K562 (cell line): ENCODE measurements at regions not wholly inside any gene's neighbourhood (a gene's known extent, or its start where the extent isn't known, plus 50 kb on each side); places are given as distances from the start of the nearest gene placed in this dataset.

ENCODE experiments used
- ATAC-seq: fragments of 200-7000 bp; cut with Tn5 transposase; 3 replicates; pipeline ENCODE4 v1.9.1; 2020; ENCODE audit warnings: moderate library complexity
- BruUV-seq: library from RNA; stranded (reverse); fragments of 400-500 nt; replicated peaks from 2 replicates; lab custom pipeline; 2021; lab: Mats Ljungman, UMichigan
- CTCF ChIA-PET: fragments of 300-600 bp; formaldehyde crosslinking; extraction: SDS; loops from one replicate; lab custom pipeline; 2021; ENCODE audit warnings: low intra/inter-chr PET ratio; lab: Yijun Ruan, JAX
- POLR2A ChIA-PET: fragments of 300-600, 350-650 bp; sonication (Branson Sonifier 250); formaldehyde crosslinking; extraction: SDS; loops from one replicate; lab custom pipeline; 2021; ENCODE audit warnings: antibody characterized with exemption, inconsistent platforms; lab: Yijun Ruan, JAX
- DNase-seq, 4 experiments: peaks; one replicate each; pipeline versions ENCODE4 v3.0.0 to v3.0.0-alpha.2; 2011 to 2018; ENCODE audit warnings: low spot score in 3 of 4, mixed read lengths in 3 of 4; ENCODE audit errors: extremely low read depth in 1 of 4
- FAIRE-seq: peaks from 2 replicates; lab custom pipeline; 2011; peaks lifted over from hg19 to GRCh38; lab: Jason Lieb, UNC
- H2AFZ ChIP-seq: 2 replicates; pipeline ENCODE4 v1.6.0; 2011; ENCODE audit warnings: low read depth, low read length, control low read depth, inconsistent platforms
- H3K27ac ChIP-seq: fragments of 200-600 bp; 3 replicates; pipeline ENCODE4 v1.8.0; 2011; ENCODE audit warnings: low read depth, mild to moderate bottlenecking, control low read depth, inconsistent platforms, low read length, moderate library complexity, mixed read lengths; ENCODE audit errors: extremely low read depth
- H3K27me3 ChIP-seq, 2 experiments: fragments of 300-600 bp in 1 of 2; 2 replicates in 1 of 2; 3 replicates in 1 of 2; pipeline versions ENCODE4 v1.6.0 to v1.8.0; 2011; ENCODE audit warnings: inconsistent platforms in 2 of 2, low read length in 2 of 2, mild to moderate bottlenecking in 1 of 2, mixed read lengths in 1 of 2, moderate library complexity in 1 of 2; ENCODE audit not compliant: control insufficient read depth in 2 of 2, insufficient read depth in 2 of 2
- H3K36me3 ChIP-seq: fragments of 300-600 bp; 3 replicates; pipeline ENCODE4 v1.8.0; 2011; ENCODE audit warnings: mild to moderate bottlenecking, low read length, inconsistent platforms; ENCODE audit not compliant: control insufficient read depth, insufficient read depth
- H3K4me1 ChIP-seq, 2 experiments: fragments of 200-600 bp in 1 of 2; replicated peaks in 1 of 2; 2 replicates in 1 of 2; 3 replicates in 1 of 2; pipeline versions ENCODE4 v1.5.1 to v1.8.0; 2011; ENCODE audit warnings: inconsistent platforms in 2 of 2, low read length in 2 of 2, mild to moderate bottlenecking in 1 of 2, mixed read lengths in 1 of 2, moderate library complexity in 1 of 2; ENCODE audit not compliant: control insufficient read depth in 2 of 2, insufficient read depth in 2 of 2
- H3K4me2 ChIP-seq: 2 replicates; pipeline ENCODE4 v1.6.1; 2011; ENCODE audit warnings: low read length, control low read depth, inconsistent platforms, mixed read lengths; ENCODE audit not compliant: insufficient read depth
- H3K4me3 ChIP-seq: fragments of 200-600 bp; sonication (generic), shearing (Covaris generic); 2 replicates; pipeline ENCODE4 v1.5.1; 2016; ENCODE audit warnings: control low read depth, inconsistent platforms
- H3K79me2 ChIP-seq: fragments of 200-600 bp; 3 replicates; pipeline ENCODE4 v1.8.0; 2011; ENCODE audit warnings: low read length, inconsistent platforms; ENCODE audit not compliant: control insufficient read depth, insufficient read depth
- H3K9ac ChIP-seq, 2 experiments: 2 replicates each; pipeline versions ENCODE4 v1.6.0 to v1.6.1; 2011; ENCODE audit warnings: low read depth in 2 of 2, low read length in 2 of 2, control low read depth in 1 of 2, inconsistent platforms in 1 of 2, mild to moderate bottlenecking in 1 of 2, mixed read lengths in 1 of 2; ENCODE audit not compliant: insufficient read depth in 1 of 2
- H3K9me1 ChIP-seq: one replicate; pipeline ENCODE4 v1.6.0; 2011; ENCODE audit warnings: inconsistent platforms, mild to moderate bottlenecking, low read length, moderate library complexity; ENCODE audit not compliant: control insufficient read depth, insufficient read depth
- H3K9me3 ChIP-seq: replicated peaks from 2 replicates; pipeline ENCODE4 v1.5.1; 2011; ENCODE audit warnings: low read depth, low read length, inconsistent platforms; ENCODE audit not compliant: control insufficient read depth, insufficient read depth
- H4K20me1 ChIP-seq: replicated peaks from 2 replicates; pipeline ENCODE4 v1.6.1; 2011; ENCODE audit warnings: low read length, inconsistent platforms, mixed read lengths; ENCODE audit not compliant: control insufficient read depth, insufficient read depth
- CBFA2T3 ChIP-seq: fragments of 450-650 bp; IDR thresholded peaks from 2 replicates; pipeline ENCODE4 v1.6.1; 2017
- HNRNPL ChIP-seq: fragments of 200-400 bp; formaldehyde crosslinking; IDR thresholded peaks from 2 replicates; pipeline ENCODE4 v1.6.1; 2017; ENCODE audit warnings: low read depth, mild to moderate bottlenecking, low read length
- KDM5B ChIP-seq: fragments of 200-600 bp; sonication (generic); IDR thresholded peaks from 2 replicates; pipeline ENCODE4 v1.6.1; 2012; ENCODE audit warnings: low read depth, mild to moderate bottlenecking, moderate library complexity, low read length, control low read depth, inconsistent platforms; ENCODE audit not compliant: insufficient replicate concordance
- MTA1 ChIP-seq: fragments of 450-650 bp; IDR thresholded peaks from 2 replicates; pipeline ENCODE4 v1.6.1; 2017; ENCODE audit warnings: borderline replicate concordance
- RBBP5 ChIP-seq: fragments of 200-600 bp; sonication (generic); IDR thresholded peaks from 2 replicates; pipeline ENCODE4 v1.6.1; 2012; ENCODE audit warnings: borderline replicate concordance, mild to moderate bottlenecking, low read length, control low read depth, inconsistent platforms; ENCODE audit not compliant: insufficient read depth, poor library complexity, severe bottlenecking
- SIRT6 ChIP-seq: IDR thresholded peaks from one replicate; pipeline ENCODE4 v1.6.1; 2012; ENCODE audit warnings: low read depth, mild to moderate bottlenecking, control low read depth, inconsistent platforms, low read length, moderate library complexity
- ZNF507 ChIP-seq: conservative IDR thresholded peaks from 2 replicates; pipeline ENCODE4 v1.6.1; 2017; ENCODE audit warnings: missing genetic modification characterization, missing compliant biosample characterization
- ZNF586 ChIP-seq: fragments of 450-650 bp; formaldehyde crosslinking; conservative IDR thresholded peaks from 2 replicates; pipeline ENCODE4 v1.4.0; 2020; ENCODE audit warnings: mild to moderate bottlenecking, moderate library complexity
- ZNF778 ChIP-seq: fragments of 450-650 bp; formaldehyde crosslinking; IDR thresholded peaks from 2 replicates; pipeline ENCODE4 v1.4.0; 2020; ENCODE audit warnings: mild to moderate bottlenecking, moderate library complexity
- ZNF780A ChIP-seq: fragments of 250-450 bp; sonication (Bioruptor Pico); IDR thresholded peaks from 2 replicates; pipeline ENCODE4 v1.5.0; 2021; ENCODE audit warnings: mild to moderate bottlenecking
- WGBS: fragments of 100-300 bp; shearing (Covaris generic); methylation state at CpG from one replicate; pipeline ENCODE4 v1.1.6; 2016; ENCODE audit warnings: low coverage, mixed read lengths; ENCODE audit not compliant: insufficient coverage; ENCODE audit errors: missing lambda C conversion rate; 5-methylcytosine and 5-hydroxymethylcytosine counted together
- in situ Hi-C: fragments of 300-500 bp; cut with MboI; formaldehyde crosslinking; loops from 4 replicates; pipeline ENCODE4 v1.15.0; 2018; ENCODE audit warnings: inconsistent platforms, mixed read lengths
- intact Hi-C: fragments of 100-400 bp; cut with micrococcal nuclease; formaldehyde crosslinking; loops from 2 replicates; pipeline ENCODE4 v1.14.2; 2022
- TF ChIP-seq, protein P1 (sequence below): fragments of 450-650 bp; IDR thresholded peaks from 2 replicates; pipeline ENCODE4 v1.6.1; 2018; ENCODE audit not compliant: partially characterized antibody
- TF ChIP-seq, protein P2 (sequence below): sonication (generic); formaldehyde crosslinking; IDR thresholded peaks from 2 replicates; pipeline ENCODE4 v1.8.0; 2022; ENCODE audit warnings: mild to moderate bottlenecking, missing genetic modification reagents
- TF ChIP-seq, protein P3 (sequence below), 3 experiments: fragments of 200-800 bp in 1 of 3; sonication (Bioruptor generic) in 1 of 3; sonication (generic) in 1 of 3; formaldehyde crosslinking in 1 of 3; IDR thresholded peaks; 2 replicates each; pipeline versions ENCODE4 v1.6.1 to v1.8.0; 2016 to 2022; ENCODE audit warnings: mild to moderate bottlenecking in 2 of 3, missing compliant biosample characterization in 2 of 3, missing genetic modification characterization in 2 of 3, missing genetic modification reagents in 1 of 3
- TF ChIP-seq, protein P4 (sequence below): sonication (generic); formaldehyde crosslinking; IDR thresholded peaks from 2 replicates; pipeline ENCODE4 v1.8.0; 2022; ENCODE audit warnings: missing genetic modification reagents, mild to moderate bottlenecking, borderline replicate concordance

DNA sequence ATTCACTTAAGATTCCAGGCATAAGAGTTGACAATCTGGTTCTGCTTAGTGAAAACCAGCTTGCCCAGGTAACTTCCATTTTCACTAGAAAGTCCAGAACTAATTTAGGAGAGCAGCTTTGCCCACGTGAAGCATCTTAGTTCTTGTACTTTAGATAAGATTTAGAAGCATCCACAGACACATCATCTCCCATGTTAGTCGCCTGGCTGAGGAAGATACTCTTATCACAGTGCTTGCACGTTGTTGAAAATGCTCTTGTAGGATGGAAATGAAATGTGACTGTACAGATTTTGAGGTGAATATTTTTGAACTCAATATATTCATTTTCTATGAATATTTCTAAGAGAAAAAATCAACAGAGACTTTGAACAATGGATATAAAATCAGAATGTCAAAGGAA is 159.7 kb downstream of the SOCS6 start (continued):
- TF ChIP-seq, protein P1, sequence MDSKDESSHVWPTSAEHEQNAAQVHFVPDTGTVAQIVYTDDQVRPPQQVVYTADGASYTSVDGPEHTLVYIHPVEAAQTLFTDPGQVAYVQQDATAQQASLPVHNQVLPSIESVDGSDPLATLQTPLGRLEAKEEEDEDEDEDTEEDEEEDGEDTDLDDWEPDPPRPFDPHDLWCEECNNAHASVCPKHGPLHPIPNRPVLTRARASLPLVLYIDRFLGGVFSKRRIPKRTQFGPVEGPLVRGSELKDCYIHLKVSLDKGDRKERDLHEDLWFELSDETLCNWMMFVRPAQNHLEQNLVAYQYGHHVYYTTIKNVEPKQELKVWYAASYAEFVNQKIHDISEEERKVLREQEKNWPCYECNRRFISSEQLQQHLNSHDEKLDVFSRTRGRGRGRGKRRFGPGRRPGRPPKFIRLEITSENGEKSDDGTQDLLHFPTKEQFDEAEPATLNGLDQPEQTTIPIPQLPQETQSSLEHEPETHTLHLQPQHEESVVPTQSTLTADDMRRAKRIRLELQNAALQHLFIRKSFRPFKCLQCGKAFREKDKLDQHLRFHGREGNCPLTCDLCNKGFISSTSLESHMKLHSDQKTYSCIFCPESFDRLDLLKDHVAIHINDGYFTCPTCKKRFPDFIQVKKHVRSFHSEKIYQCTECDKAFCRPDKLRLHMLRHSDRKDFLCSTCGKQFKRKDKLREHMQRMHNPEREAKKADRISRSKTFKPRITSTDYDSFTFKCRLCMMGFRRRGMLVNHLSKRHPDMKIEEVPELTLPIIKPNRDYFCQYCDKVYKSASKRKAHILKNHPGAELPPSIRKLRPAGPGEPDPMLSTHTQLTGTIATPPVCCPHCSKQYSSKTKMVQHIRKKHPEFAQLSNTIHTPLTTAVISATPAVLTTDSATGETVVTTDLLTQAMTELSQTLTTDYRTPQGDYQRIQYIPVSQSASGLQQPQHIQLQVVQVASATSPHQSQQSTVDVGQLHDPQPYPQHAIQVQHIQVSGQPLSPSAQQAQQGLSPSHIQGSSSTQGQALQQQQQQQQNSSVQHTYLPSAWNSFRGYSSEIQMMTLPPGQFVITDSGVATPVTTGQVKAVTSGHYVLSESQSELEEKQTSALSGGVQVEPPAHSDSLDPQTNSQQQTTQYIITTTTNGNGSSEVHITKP, result no peak

DNA sequence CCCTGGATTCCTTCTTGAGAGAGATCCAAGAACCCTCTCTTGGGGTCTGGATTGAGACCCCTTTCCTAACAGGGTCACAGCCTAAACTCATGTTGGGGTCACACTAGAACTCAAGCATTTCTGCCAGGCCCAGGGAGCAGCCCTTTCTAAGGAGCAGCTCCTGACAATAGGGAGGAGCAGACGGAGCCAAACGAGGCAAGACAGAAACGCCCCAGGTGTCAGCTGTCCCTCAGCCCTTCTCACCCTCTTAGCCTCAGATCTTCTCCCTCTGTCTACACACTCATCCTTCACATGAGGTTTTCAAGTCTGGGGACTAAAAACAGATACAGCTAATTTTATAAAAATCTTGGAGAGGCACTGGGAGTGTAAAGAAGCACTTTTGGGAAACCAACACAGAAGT is 157.2 kb downstream of the SOCS6 start:
- ATAC-seq, result no peak
- peaks cover 0 to 3% of the 10 kb centered on the region in 2 experiments; a peak in 1 of 5 replicates for H3K4me1 ChIP-seq
- in situ Hi-C loops (loop anchor here (10.0 kb wide), 1 partner anchor 251 kb away; no protein-coding TSS in a partner anchor), intact Hi-C loops (no loop called here)
- H2AFZ ChIP-seq, result no peak overlapping the region
- no peaks in the 10 kb centered on the region for H3K79me2 ChIP-seq
- no peak overlapping the region for H3K4me2 ChIP-seq
- POLR2A ChIA-PET, result no interaction called here
- BruUV-seq, result no TSS peak
- H3K9me3 ChIP-seq, result no peaks in the 10 kb centered on the region
- CTCF ChIA-PET, result no interaction called here
- no peaks in the 10 kb centered on the region; the same call in 1 of the 2 replicates for H4K20me1 ChIP-seq
- no peaks in the 10 kb centered on the region for H3K9me1 ChIP-seq
- H3K27ac ChIP-seq, result no peak overlapping the region
- no peaks in the 10 kb centered on the region for H3K27me3 ChIP-seq
- no peak overlapping the region for H3K4me3 ChIP-seq
- no peak overlapping the region for H3K9ac ChIP-seq
- WGBS, result 0% methylated on average over 1 of the region's 3 CpGs
- FAIRE-seq, result no peak
- no peak for DNase-seq
- no peaks in the 10 kb centered on the region for H3K36me3 ChIP-seq
- TF ChIP-seq, protein P2, sequence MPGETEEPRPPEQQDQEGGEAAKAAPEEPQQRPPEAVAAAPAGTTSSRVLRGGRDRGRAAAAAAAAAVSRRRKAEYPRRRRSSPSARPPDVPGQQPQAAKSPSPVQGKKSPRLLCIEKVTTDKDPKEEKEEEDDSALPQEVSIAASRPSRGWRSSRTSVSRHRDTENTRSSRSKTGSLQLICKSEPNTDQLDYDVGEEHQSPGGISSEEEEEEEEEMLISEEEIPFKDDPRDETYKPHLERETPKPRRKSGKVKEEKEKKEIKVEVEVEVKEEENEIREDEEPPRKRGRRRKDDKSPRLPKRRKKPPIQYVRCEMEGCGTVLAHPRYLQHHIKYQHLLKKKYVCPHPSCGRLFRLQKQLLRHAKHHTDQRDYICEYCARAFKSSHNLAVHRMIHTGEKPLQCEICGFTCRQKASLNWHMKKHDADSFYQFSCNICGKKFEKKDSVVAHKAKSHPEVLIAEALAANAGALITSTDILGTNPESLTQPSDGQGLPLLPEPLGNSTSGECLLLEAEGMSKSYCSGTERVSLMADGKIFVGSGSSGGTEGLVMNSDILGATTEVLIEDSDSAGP (CRISPR knock-in tag), result no peak
- TF ChIP-seq KDM5B (no peak), CBFA2T3 (no peak), ZNF778 (CRISPR knock-in tag) (no peak), ZNF507 (no peak), SIRT6 (no peak), MTA1 (no peak), ZNF780A (CRISPR knock-in tag) (no peak), RBBP5 (no peak), HNRNPL (no peak), ZNF586 (CRISPR knock-in tag) (no peak)
- TF ChIP-seq, protein P3, sequence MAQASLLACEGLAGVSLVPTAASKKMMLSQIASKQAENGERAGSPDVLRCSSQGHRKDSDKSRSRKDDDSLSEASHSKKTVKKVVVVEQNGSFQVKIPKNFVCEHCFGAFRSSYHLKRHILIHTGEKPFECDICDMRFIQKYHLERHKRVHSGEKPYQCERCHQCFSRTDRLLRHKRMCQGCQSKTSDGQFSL (CRISPR knock-in tag; IDR thresholded peaks at IDR 0.05), result no peak
- TF ChIP-seq, protein P3 (tag; IDR thresholded peaks at IDR 0.05), result no peak
- TF ChIP-seq, protein P4, sequence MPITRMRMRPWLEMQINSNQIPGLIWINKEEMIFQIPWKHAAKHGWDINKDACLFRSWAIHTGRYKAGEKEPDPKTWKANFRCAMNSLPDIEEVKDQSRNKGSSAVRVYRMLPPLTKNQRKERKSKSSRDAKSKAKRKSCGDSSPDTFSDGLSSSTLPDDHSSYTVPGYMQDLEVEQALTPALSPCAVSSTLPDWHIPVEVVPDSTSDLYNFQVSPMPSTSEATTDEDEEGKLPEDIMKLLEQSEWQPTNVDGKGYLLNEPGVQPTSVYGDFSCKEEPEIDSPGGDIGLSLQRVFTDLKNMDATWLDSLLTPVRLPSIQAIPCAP (CRISPR knock-in tag), result no peak
